Panc1 (cell line): ENCODE measurements at regions not wholly inside any gene's neighbourhood (a gene's known extent, or its start where the extent isn't known, plus 50 kb on each side); places are given as distances from the start of the nearest gene placed in this dataset.

Source experiments
- POLR2AphosphoS5 ChIP-seq: IDR thresholded peaks from 2 replicates; pipeline ENCODE4 v1.6.1; 2012; ENCODE audit warnings: mild to moderate bottlenecking, low read depth, low read length, moderate library complexity
- TF ChIP-seq, protein P1 (sequence below): fragments of 450-650 bp; IDR thresholded peaks from 2 replicates; pipeline ENCODE4 v1.5.1; 2017; ENCODE audit warnings: mild to moderate bottlenecking

- TF ChIP-seq POLR2AphosphoS5, result no peak
- TF ChIP-seq, protein P1, sequence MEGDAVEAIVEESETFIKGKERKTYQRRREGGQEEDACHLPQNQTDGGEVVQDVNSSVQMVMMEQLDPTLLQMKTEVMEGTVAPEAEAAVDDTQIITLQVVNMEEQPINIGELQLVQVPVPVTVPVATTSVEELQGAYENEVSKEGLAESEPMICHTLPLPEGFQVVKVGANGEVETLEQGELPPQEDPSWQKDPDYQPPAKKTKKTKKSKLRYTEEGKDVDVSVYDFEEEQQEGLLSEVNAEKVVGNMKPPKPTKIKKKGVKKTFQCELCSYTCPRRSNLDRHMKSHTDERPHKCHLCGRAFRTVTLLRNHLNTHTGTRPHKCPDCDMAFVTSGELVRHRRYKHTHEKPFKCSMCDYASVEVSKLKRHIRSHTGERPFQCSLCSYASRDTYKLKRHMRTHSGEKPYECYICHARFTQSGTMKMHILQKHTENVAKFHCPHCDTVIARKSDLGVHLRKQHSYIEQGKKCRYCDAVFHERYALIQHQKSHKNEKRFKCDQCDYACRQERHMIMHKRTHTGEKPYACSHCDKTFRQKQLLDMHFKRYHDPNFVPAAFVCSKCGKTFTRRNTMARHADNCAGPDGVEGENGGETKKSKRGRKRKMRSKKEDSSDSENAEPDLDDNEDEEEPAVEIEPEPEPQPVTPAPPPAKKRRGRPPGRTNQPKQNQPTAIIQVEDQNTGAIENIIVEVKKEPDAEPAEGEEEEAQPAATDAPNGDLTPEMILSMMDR, result no peak
Measured at GRCh38 chr13:77476456-77476855, 59.0 kb upstream of the SCEL start.
